ENCODE measurements at regions not wholly inside any gene's neighbourhood (a gene's known extent, or its start where the extent isn't known, plus 50 kb on each side); places are given as distances from the start of the nearest gene placed in this dataset.

GRCh38 chr12:92466391-92467305, 236.1 kb upstream of the PLEKHG7 start:
- peaks cover 45% of the 10 kb centered on the region for H3K4me1 Mint-ChIP-seq (ENCODE audit: low read depth)
- no peaks in the 10 kb centered on the region for H3K36me3 Mint-ChIP-seq
- H3K27me3 Mint-ChIP-seq = no peaks in the 10 kb centered on the region
- H3K4me3 Mint-ChIP-seq = no peak overlapping the region
- H3K27ac Mint-ChIP-seq = no peak overlapping the region
- ChIA-PET POLR2A (no interaction called here), CTCF (no interaction called here)
- no peaks in the 10 kb centered on the region for H3K9me3 Mint-ChIP-seq
- no peak for DNase-seq
- intact Hi-C loops (cut with micrococcal nuclease) = no loop called here

GRCh38 chr12:92465786-92466295, 236.9 kb upstream of the PLEKHG7 start:
- POLR2A ChIA-PET = no interaction called here
- no peaks in the 10 kb centered on the region for H3K36me3 Mint-ChIP-seq
- H3K4me1 Mint-ChIP-seq (ENCODE audit: low read depth) = peaks cover 46% of the 10 kb centered on the region
- no peak overlapping the region for H3K27ac Mint-ChIP-seq
- DNase-seq = no peak
- intact Hi-C loops (cut with micrococcal nuclease) = no loop called here
- CTCF ChIA-PET = no interaction called here
- no peaks in the 10 kb centered on the region for H3K9me3 Mint-ChIP-seq
- H3K27me3 Mint-ChIP-seq = no peaks in the 10 kb centered on the region
- H3K4me3 Mint-ChIP-seq = no peak overlapping the region

GRCh38 chr12:92464911-92465310, 237.9 kb upstream of the PLEKHG7 start:
- DNase-seq = no peak
- ChIA-PET CTCF (interaction anchor here (0.7 kb wide), 1 partner anchor 506 kb away, joined by 3 read pairs; no protein-coding TSS in a partner anchor), POLR2A (no interaction called here)
- peaks cover 38% of the 10 kb centered on the region for H3K4me1 Mint-ChIP-seq (ENCODE audit: low read depth)
- intact Hi-C loops (cut with micrococcal nuclease) = no loop called here
- H3K27me3 Mint-ChIP-seq = no peaks in the 10 kb centered on the region
- no peak overlapping the region for H3K4me3 Mint-ChIP-seq
- no peaks in the 10 kb centered on the region for H3K9me3 Mint-ChIP-seq
- no peaks in the 10 kb centered on the region for H3K36me3 Mint-ChIP-seq
- H3K27ac Mint-ChIP-seq = no peak overlapping the region

- ChIA-PET CTCF (interaction anchor here (1.2 kb wide), 1 partner anchor 39 kb away, joined by 4 read pairs; no protein-coding TSS in a partner anchor), POLR2A (no interaction called here)
- Mint-ChIP-seq H3K4me1 (ENCODE audit: low read depth) (peaks cover 30% of the 10 kb centered on the region), H3K4me3 (no peak overlapping the region), H3K9me3 (no peaks in the 10 kb centered on the region), H3K36me3 (no peaks in the 10 kb centered on the region), H3K27me3 (no peaks in the 10 kb centered on the region), H3K27ac (no peak overlapping the region)
- intact Hi-C loops (cut with micrococcal nuclease) = no loop called here
- no peak for DNase-seq
Measured at GRCh38 chr12:92463171-92463570, 239.6 kb upstream of the PLEKHG7 start.

GRCh38 chr12:92462527-92462926, 240.3 kb upstream of the PLEKHG7 start:
- Mint-ChIP-seq H3K27me3 (no peaks in the 10 kb centered on the region), H3K4me1 (ENCODE audit: low read depth) (peaks cover 24% of the 10 kb centered on the region), H3K27ac (no peak overlapping the region), H3K9me3 (no peaks in the 10 kb centered on the region), H3K4me3 (no peak overlapping the region), H3K36me3 (no peaks in the 10 kb centered on the region)
- ChIA-PET POLR2A (no interaction called here), CTCF (interaction anchor here (0.5 to 1.2 kb wide), 2 partner anchors 39 to 1050 kb away, joined by 3 to 4 read pairs; no protein-coding TSS in a partner anchor)
- DNase-seq = no peak
- intact Hi-C loops (cut with micrococcal nuclease) = no loop called here

GRCh38 chr12:92462049-92462448, 240.7 kb upstream of the PLEKHG7 start:
- no peak for DNase-seq
- H3K9me3 Mint-ChIP-seq = no peaks in the 10 kb centered on the region
- H3K27me3 Mint-ChIP-seq = no peaks in the 10 kb centered on the region
- intact Hi-C loops (cut with micrococcal nuclease) = no loop called here
- peak overlapping the region; percentile 39 for H3K27ac Mint-ChIP-seq
- peaks cover 21% of the 10 kb centered on the region for H3K4me1 Mint-ChIP-seq (ENCODE audit: low read depth)
- CTCF ChIA-PET = interaction anchor here (1.2 kb wide), 1 partner anchor 40 kb away, joined by 4 read pairs; no protein-coding TSS in a partner anchor
- no peaks in the 10 kb centered on the region for H3K36me3 Mint-ChIP-seq
- H3K4me3 Mint-ChIP-seq = no peak overlapping the region
- POLR2A ChIA-PET = no interaction called here

GRCh38 chr12:92459850-92460249, 242.9 kb upstream of the PLEKHG7 start:
- no peak overlapping the region for H3K4me3 Mint-ChIP-seq
- H3K27me3 Mint-ChIP-seq = no peaks in the 10 kb centered on the region
- no peak for DNase-seq
- H3K4me1 Mint-ChIP-seq (ENCODE audit: low read depth) = peaks cover 21% of the 10 kb centered on the region
- ChIA-PET CTCF (no interaction called here), POLR2A (no interaction called here)
- intact Hi-C loops (cut with micrococcal nuclease) = no loop called here
- no peaks in the 10 kb centered on the region for H3K36me3 Mint-ChIP-seq
- no peak overlapping the region for H3K27ac Mint-ChIP-seq
- no peaks in the 10 kb centered on the region for H3K9me3 Mint-ChIP-seq

GRCh38 chr12:92458996-92459395, 243.8 kb upstream of the PLEKHG7 start:
- no peaks in the 10 kb centered on the region for H3K36me3 Mint-ChIP-seq
- H3K27me3 Mint-ChIP-seq = no peaks in the 10 kb centered on the region
- H3K27ac Mint-ChIP-seq = no peak overlapping the region
- intact Hi-C loops (cut with micrococcal nuclease) = no loop called here
- ChIA-PET CTCF (no interaction called here), POLR2A (no interaction called here)
- H3K9me3 Mint-ChIP-seq = no peaks in the 10 kb centered on the region
- H3K4me3 Mint-ChIP-seq = no peak overlapping the region
- no peak for DNase-seq
- peaks cover 21% of the 10 kb centered on the region for H3K4me1 Mint-ChIP-seq (ENCODE audit: low read depth)

GRCh38 chr12:92457458-92458180, 245.2 kb upstream of the PLEKHG7 start:
- CTCF ChIA-PET = no interaction called here
- H3K27ac Mint-ChIP-seq = no peak overlapping the region
- H3K4me1 Mint-ChIP-seq (ENCODE audit: low read depth) = peaks cover 21% of the 10 kb centered on the region
- intact Hi-C loops (cut with micrococcal nuclease) = no loop called here
- no peaks in the 10 kb centered on the region for H3K9me3 Mint-ChIP-seq
- H3K4me3 Mint-ChIP-seq = no peak overlapping the region
- no peaks in the 10 kb centered on the region for H3K27me3 Mint-ChIP-seq
- peak; percentile 20 for DNase-seq
- H3K36me3 Mint-ChIP-seq = no peaks in the 10 kb centered on the region
- POLR2A ChIA-PET = no interaction called here

GRCh38 chr12:92452763-92453162, 250.0 kb upstream of the PLEKHG7 start:
- H3K36me3 Mint-ChIP-seq = peaks cover 10% of the 10 kb centered on the region
- peaks cover 11% of the 10 kb centered on the region for H3K9me3 Mint-ChIP-seq
- CTCF ChIA-PET = no interaction called here
- intact Hi-C loops (cut with micrococcal nuclease) = no loop called here
- H3K4me1 Mint-ChIP-seq (ENCODE audit: low read depth) = peaks cover 4% of the 10 kb centered on the region
- no peaks in the 10 kb centered on the region for H3K27me3 Mint-ChIP-seq
- POLR2A ChIA-PET = no interaction called here
- DNase-seq = no peak
- no peak overlapping the region for H3K4me3 Mint-ChIP-seq
- no peak overlapping the region for H3K27ac Mint-ChIP-seq

GRCh38 chr12:92446083-92446460, 256.7 kb upstream of the PLEKHG7 start:
- peaks cover 4% of the 10 kb centered on the region for H3K36me3 Mint-ChIP-seq
- POLR2A ChIA-PET = no interaction called here
- H3K27ac Mint-ChIP-seq = no peak overlapping the region
- DNase-seq = no peak
- H3K4me1 Mint-ChIP-seq (ENCODE audit: low read depth) = peaks cover 14% of the 10 kb centered on the region
- CTCF ChIA-PET = no interaction called here
- peaks cover 4% of the 10 kb centered on the region for H3K9me3 Mint-ChIP-seq
- no peaks in the 10 kb centered on the region for H3K27me3 Mint-ChIP-seq
- intact Hi-C loops (cut with micrococcal nuclease) = no loop called here
- H3K4me3 Mint-ChIP-seq = no peak overlapping the region

GRCh38 chr12:92445253-92446082, 257.3 kb upstream of the PLEKHG7 start:
- ChIA-PET POLR2A (interaction anchor here (0.5 kb wide), 1 partner anchor 18 kb away, joined by 3 read pairs; no protein-coding TSS in a partner anchor), CTCF (no interaction called here)
- Mint-ChIP-seq H3K4me3 (no peak overlapping the region), H3K27me3 (no peaks in the 10 kb centered on the region), H3K36me3 (no peaks in the 10 kb centered on the region), H3K27ac (no peak overlapping the region), H3K9me3 (no peaks in the 10 kb centered on the region), H3K4me1 (ENCODE audit: low read depth) (peaks cover 14% of the 10 kb centered on the region)
- intact Hi-C loops (cut with micrococcal nuclease) = no loop called here
- DNase-seq = no peak

All from activated CD4-positive, alpha-beta memory T cell treated with anti-CD3 and anti-CD28 coated beads for 36 hours (primary cell).